A549 (cell line): ENCODE measurements at regions not wholly inside any gene's neighbourhood (a gene's known extent, or its start where the extent isn't known, plus 50 kb on each side); places are given as distances from the start of the nearest gene placed in this dataset.

ENCODE experiments used
- ATAC-seq, 2 experiments: fragments of 200-7000 bp in 1 of 2; fragments of >200 bp in 1 of 2; cut with Nextera tagmentation in 1 of 2; cut with Tn5 transposase in 1 of 2; 3 replicates each; pipeline versions ENCODE4 v1.8.0 to v1.9.1; 2018 to 2020; ENCODE audit warnings: mild to moderate bottlenecking in 1 of 2, moderate library complexity in 1 of 2
- CTCF ChIA-PET: fragments of 300-600 bp; sonication (Branson Sonifier 250); formaldehyde crosslinking; extraction: SDS; loops from one replicate; lab custom pipeline; 2021; ENCODE audit warnings: antibody characterized with exemption, inconsistent platforms; lab: Yijun Ruan, JAX
- POLR2A ChIA-PET: fragments of 350-600 bp; formaldehyde crosslinking; extraction: SDS; loops from one replicate; lab custom pipeline; 2021; ENCODE audit warnings: antibody characterized with exemption, inconsistent platforms; lab: Yijun Ruan, JAX
- DNase-seq, 2 experiments: peaks; one replicate each; pipeline versions ENCODE4 v3.0.0 to v3.0.0-alpha.2; 2011 to 2016; ENCODE audit warnings: low read depth in 1 of 2, low spot score in 1 of 2
- FAIRE-seq: peaks from 2 replicates; lab custom pipeline; 2011; peaks lifted over from hg19 to GRCh38; lab: Jason Lieb, UNC
- H3K27ac ChIP-seq, 2 experiments: fragments of >200 bp; sonication (Bioruptor Twin); formaldehyde crosslinking; 3 replicates each; pipeline ENCODE4 v1.5.1; 2016 to 2017
- H3K4me1 ChIP-seq: fragments of >200 bp; sonication (Bioruptor Twin); formaldehyde crosslinking; 3 replicates; pipeline ENCODE4 v1.6.1; 2016
- H3K4me2 ChIP-seq: fragments of >200 bp; sonication (Bioruptor Twin); formaldehyde crosslinking; 3 replicates; pipeline ENCODE4 v1.6.1; 2016
- H3K4me3 ChIP-seq: fragments of >200 bp; sonication (Bioruptor Twin); formaldehyde crosslinking; 3 replicates; pipeline ENCODE4 v1.5.1; 2016
- H3K9me3 ChIP-seq: fragments of >200 bp; sonication (Bioruptor Twin); formaldehyde crosslinking; 3 replicates; pipeline ENCODE4 v1.6.1; 2016
- BHLHE40 ChIP-seq: IDR thresholded peaks from 2 replicates; pipeline ENCODE4 v1.6.1; 2012; ENCODE audit warnings: low read depth, low read length, inconsistent platforms
- CEBPB ChIP-seq, 2 experiments: fragments of >200 bp in 1 of 2; sonication (Bioruptor Twin) in 1 of 2; formaldehyde crosslinking in 1 of 2; IDR thresholded peaks; 2 replicates each; pipeline ENCODE4 v1.6.1; 2012 to 2016
- CHD4 ChIP-seq: fragments of 200-600 bp; sonication (generic); IDR thresholded peaks from 2 replicates; pipeline ENCODE4 v1.6.1; 2016; ENCODE audit warnings: antibody characterized with exemption, mild to moderate bottlenecking, borderline replicate concordance
- ESRRA ChIP-seq: fragments of 150-350 bp; IDR thresholded peaks from 2 replicates; pipeline ENCODE4 v1.6.1; 2014; ENCODE audit warnings: mild to moderate bottlenecking, low read length, borderline replicate concordance
- FOSB ChIP-seq: fragments of 250-450 bp; sonication (Bioruptor Pico); IDR thresholded peaks from 2 replicates; pipeline ENCODE4 v1.5.0; 2020; ENCODE audit warnings: mild to moderate bottlenecking, moderate library complexity
- FOSL2 ChIP-seq, 2 experiments: fragments of 450-650 bp in 1 of 2; fragments of >200 bp in 1 of 2; sonication (Bioruptor Twin) in 1 of 2; formaldehyde crosslinking; IDR thresholded peaks; 2 replicates each; pipeline versions ENCODE4 v1.5.0 to v1.6.1; 2016 to 2020; ENCODE audit warnings: mild to moderate bottlenecking in 1 of 2, moderate library complexity in 1 of 2
- GATA3 ChIP-seq: IDR thresholded peaks from 2 replicates; pipeline ENCODE4 v1.6.1; 2012; ENCODE audit warnings: borderline replicate concordance
- JUN ChIP-seq, 2 experiments: fragments of >200 bp; sonication (Bioruptor Twin); formaldehyde crosslinking; IDR thresholded peaks; 2 replicates in 1 of 2; 3 replicates in 1 of 2; pipeline ENCODE4 v1.6.1; 2016 to 2017
- KDM1A ChIP-seq: fragments of 200-600 bp; sonication (generic); IDR thresholded peaks from 2 replicates; pipeline ENCODE4 v1.6.1; 2016; ENCODE audit warnings: low read depth, mild to moderate bottlenecking
- MAX ChIP-seq: IDR thresholded peaks from 2 replicates; pipeline ENCODE4 v1.6.1; 2012
- PHF8 ChIP-seq: fragments of 200-600 bp; sonication (generic); IDR thresholded peaks from 2 replicates; pipeline ENCODE4 v1.6.1; 2016; ENCODE audit warnings: low read depth, mild to moderate bottlenecking, antibody characterized with exemption, moderate library complexity, borderline replicate concordance
- RCOR1 ChIP-seq: fragments of 150-350 bp; IDR thresholded peaks from 2 replicates; pipeline ENCODE4 v1.6.1; 2014; ENCODE audit warnings: antibody characterized with exemption, low read length, low read depth
- SREBF2 ChIP-seq: fragments of 450-650 bp; IDR thresholded peaks from 2 replicates; pipeline ENCODE4 v1.6.1; 2014; ENCODE audit warnings: mild to moderate bottlenecking, moderate library complexity
- TP53 ChIP-seq: fragments of 250-450 bp; sonication (Bioruptor Pico); IDR thresholded peaks from 2 replicates; pipeline ENCODE4 v1.5.0; 2021; ENCODE audit warnings: mild to moderate bottlenecking, moderate library complexity
- ZFP36 ChIP-seq: fragments of 450-650 bp; IDR thresholded peaks from 2 replicates; pipeline ENCODE4 v1.6.1; 2014; ENCODE audit warnings: borderline replicate concordance; ENCODE audit not compliant: partially characterized antibody
- ZSCAN20 ChIP-seq: fragments of 250-450 bp; sonication (Bioruptor Pico); IDR thresholded peaks from 2 replicates; pipeline ENCODE4 v1.8.0; 2022; ENCODE audit warnings: mild to moderate bottlenecking, moderate library complexity
- WGBS: methylation state at CpG from one replicate; pipeline ENCODE4 v1.1.6; 2017; ENCODE audit errors: missing lambda C conversion rate; 5-methylcytosine and 5-hydroxymethylcytosine counted together
- TF ChIP-seq, protein P1 (sequence below): fragments of >200 bp; sonication (Bioruptor Twin); formaldehyde crosslinking; IDR thresholded peaks from 2 replicates; pipeline ENCODE4 v1.6.1; 2016
- TF ChIP-seq, protein P2 (sequence below): fragments of 150-350 bp; IDR thresholded peaks from 2 replicates; pipeline ENCODE4 v1.6.1; 2014; ENCODE audit warnings: low read depth, mild to moderate bottlenecking, low read length
- TF ChIP-seq, protein P3 (sequence below): fragments of 200-600 bp; sonication (generic); IDR thresholded peaks from 2 replicates; pipeline ENCODE4 v1.6.1; 2016; ENCODE audit warnings: antibody characterized with exemption, mild to moderate bottlenecking, moderate library complexity

- no peak overlapping the region for H3K27ac ChIP-seq
- TF ChIP-seq MAX (no peak), GATA3 (no peak), ZFP36 (no peak), JUN (IDR thresholded peaks at IDR 0.05) (no peak), PHF8 (no peak), TP53 (CRISPR knock-in tag) (no peak), RCOR1 (no peak), ZSCAN20 (CRISPR knock-in tag) (no peak), KDM1A (no peak), FOSL2 (IDR thresholded peaks at IDR 0.05) (no peak), FOSL2 (CRISPR knock-in tag; IDR thresholded peaks at IDR 0.05) (no peak), ESRRA (no peak), BHLHE40 (no peak)
- TF ChIP-seq, protein P1, sequence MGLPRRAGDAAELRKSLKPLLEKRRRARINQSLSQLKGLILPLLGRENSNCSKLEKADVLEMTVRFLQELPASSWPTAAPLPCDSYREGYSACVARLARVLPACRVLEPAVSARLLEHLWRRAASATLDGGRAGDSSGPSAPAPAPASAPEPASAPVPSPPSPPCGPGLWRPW: no peak
- TF ChIP-seq, protein P2, sequence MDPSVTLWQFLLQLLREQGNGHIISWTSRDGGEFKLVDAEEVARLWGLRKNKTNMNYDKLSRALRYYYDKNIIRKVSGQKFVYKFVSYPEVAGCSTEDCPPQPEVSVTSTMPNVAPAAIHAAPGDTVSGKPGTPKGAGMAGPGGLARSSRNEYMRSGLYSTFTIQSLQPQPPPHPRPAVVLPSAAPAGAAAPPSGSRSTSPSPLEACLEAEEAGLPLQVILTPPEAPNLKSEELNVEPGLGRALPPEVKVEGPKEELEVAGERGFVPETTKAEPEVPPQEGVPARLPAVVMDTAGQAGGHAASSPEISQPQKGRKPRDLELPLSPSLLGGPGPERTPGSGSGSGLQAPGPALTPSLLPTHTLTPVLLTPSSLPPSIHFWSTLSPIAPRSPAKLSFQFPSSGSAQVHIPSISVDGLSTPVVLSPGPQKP: no peak
- POLR2A ChIA-PET: interaction anchor here (0.5 kb wide), 1 partner anchor 507 kb away, joined by 3 read pairs; no protein-coding TSS in a partner anchor
- no peak for ATAC-seq
- CTCF ChIA-PET: no interaction called here
- H3K4me2 ChIP-seq: no peak overlapping the region
- H3K4me1 ChIP-seq: no peaks in the 10 kb centered on the region
- WGBS: 32% methylated on average over 3 of the region's 3 CpGs
- no peaks in the 10 kb centered on the region for H3K9me3 ChIP-seq
- no peak for DNase-seq
- FAIRE-seq: no peak
- H3K4me3 ChIP-seq: no peak overlapping the region
Measured at GRCh38 chr1:199202331-199202730, 563.5 kb downstream of the PTPRC start.

DNA sequence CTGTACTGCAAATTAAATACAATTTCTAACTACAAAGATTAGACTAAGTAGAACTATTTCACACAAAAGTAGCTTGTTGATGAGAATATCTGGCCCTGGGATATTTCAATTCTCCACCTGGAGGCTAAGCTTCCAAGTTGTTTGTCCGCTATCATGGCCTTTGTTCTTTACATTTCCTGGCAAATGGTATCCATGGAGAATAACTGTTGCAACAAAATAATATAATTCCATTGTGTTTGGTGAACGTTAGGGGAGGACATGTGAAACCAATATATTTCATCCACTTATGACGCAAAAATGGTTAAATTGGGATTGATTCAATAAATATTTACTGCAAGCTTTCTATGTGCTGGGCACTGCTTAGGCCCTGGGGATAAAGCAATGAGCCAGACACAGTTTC is 565.4 kb downstream of the PTPRC start:
- TF ChIP-seq CHD4 (no peak), CEBPB (IDR thresholded peaks at IDR 0.05) (no peak), SREBF2 (no peak), FOSB (no peak)
- DNase-seq (no peak), ATAC-seq (no peak), FAIRE-seq (no peak)
- ChIA-PET CTCF (interaction anchor here (0.9 to 1.6 kb wide), 2 partner anchors 9 to 1846 kb away, joined by 4 read pairs; no protein-coding TSS in a partner anchor), POLR2A (no interaction called here)
- H3K27ac ChIP-seq: no peak overlapping the region
- WGBS: 54% methylated on average over 3 of the region's 3 CpGs
- no peak overlapping the region for H3K4me2 ChIP-seq
- no peaks in the 10 kb centered on the region for H3K4me1 ChIP-seq
- H3K4me3 ChIP-seq: no peak overlapping the region
- H3K9me3 ChIP-seq: no peaks in the 10 kb centered on the region

DNA sequence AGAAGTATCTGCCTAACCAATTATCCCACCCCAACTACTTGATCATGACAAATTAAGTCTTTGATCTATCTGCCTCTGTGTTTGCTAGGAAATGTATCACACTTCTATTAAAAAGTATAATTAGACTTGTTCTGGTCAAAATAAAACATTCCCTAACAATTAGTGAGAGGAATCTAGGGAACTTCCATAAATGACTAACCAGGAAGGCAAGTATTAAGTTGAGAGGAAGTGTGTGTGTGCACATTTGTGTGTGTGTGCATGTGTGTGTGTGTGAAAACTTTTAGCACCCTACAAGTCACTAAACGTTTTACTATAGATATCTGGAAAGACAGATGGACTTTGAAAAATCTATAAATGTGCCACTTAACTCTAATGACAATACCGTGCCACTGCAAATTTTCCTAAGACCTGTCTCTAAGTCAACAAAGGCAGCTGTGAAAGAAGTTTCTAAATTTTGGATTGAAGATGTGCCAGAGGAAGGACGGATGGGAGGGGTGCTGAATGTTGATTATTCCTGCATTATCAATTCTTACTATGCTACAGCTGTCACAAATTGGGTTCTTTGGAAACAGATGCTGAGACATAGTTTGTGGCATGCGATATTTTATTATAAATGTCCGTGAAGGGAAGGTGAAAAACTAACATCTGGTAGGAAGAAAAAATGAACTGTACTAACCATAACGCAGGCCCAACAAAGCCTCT is 567.1 kb downstream of the PTPRC start:
- ATAC-seq: no peak
- WGBS: 26% methylated on average over 6 of the region's 6 CpGs
- no peak overlapping the region for H3K27ac ChIP-seq

More for the DNA sequence above, 567.1 kb downstream of the PTPRC start:
- Histone ChIP-seq H3K4me1 (no peaks in the 10 kb centered on the region), H3K4me2 (no peak overlapping the region), H3K4me3 (no peak overlapping the region), H3K9me3 (no peaks in the 10 kb centered on the region)
- no peak for FAIRE-seq
- no peak for DNase-seq
- TF ChIP-seq, protein P3, sequence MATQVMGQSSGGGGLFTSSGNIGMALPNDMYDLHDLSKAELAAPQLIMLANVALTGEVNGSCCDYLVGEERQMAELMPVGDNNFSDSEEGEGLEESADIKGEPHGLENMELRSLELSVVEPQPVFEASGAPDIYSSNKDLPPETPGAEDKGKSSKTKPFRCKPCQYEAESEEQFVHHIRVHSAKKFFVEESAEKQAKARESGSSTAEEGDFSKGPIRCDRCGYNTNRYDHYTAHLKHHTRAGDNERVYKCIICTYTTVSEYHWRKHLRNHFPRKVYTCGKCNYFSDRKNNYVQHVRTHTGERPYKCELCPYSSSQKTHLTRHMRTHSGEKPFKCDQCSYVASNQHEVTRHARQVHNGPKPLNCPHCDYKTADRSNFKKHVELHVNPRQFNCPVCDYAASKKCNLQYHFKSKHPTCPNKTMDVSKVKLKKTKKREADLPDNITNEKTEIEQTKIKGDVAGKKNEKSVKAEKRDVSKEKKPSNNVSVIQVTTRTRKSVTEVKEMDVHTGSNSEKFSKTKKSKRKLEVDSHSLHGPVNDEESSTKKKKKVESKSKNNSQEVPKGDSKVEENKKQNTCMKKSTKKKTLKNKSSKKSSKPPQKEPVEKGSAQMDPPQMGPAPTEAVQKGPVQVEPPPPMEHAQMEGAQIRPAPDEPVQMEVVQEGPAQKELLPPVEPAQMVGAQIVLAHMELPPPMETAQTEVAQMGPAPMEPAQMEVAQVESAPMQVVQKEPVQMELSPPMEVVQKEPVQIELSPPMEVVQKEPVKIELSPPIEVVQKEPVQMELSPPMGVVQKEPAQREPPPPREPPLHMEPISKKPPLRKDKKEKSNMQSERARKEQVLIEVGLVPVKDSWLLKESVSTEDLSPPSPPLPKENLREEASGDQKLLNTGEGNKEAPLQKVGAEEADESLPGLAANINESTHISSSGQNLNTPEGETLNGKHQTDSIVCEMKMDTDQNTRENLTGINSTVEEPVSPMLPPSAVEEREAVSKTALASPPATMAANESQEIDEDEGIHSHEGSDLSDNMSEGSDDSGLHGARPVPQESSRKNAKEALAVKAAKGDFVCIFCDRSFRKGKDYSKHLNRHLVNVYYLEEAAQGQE: no peak
- ChIA-PET CTCF (no interaction called here), POLR2A (no interaction called here)
